GM19193 (cell line): ENCODE measurements at regions not wholly inside any gene's neighbourhood (a gene's known extent, or its start where the extent isn't known, plus 50 kb on each side); places are given as distances from the start of the nearest gene placed in this dataset.

Source experiments
- POLR2A ChIP-seq: IDR thresholded peaks from 4 replicates; pipeline ENCODE4 v1.6.1; 2011; ENCODE audit not compliant: insufficient read depth, insufficient read length; ENCODE audit errors: extremely low read depth

DNA sequence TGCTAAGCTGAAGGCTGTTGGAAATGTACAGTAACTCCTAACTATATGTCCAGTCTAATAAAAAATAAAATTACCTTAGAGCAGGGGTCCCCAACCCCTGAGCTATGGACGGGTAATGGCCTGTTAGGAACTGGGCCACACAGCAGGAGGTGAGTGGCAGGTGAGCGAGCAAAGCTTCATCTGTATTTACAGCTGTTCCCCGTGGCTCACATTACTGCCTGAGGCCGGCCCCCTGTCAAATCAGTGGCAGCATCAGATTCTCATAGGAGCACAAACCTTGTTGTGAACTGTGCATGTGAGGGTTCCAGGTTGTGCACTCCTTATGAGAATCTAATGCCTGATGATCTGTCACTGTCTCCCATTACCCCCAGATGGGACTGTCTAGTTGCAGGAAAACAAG is 73.1 kb upstream of the CXCR4 start:
- no peak for TF ChIP-seq POLR2A

DNA sequence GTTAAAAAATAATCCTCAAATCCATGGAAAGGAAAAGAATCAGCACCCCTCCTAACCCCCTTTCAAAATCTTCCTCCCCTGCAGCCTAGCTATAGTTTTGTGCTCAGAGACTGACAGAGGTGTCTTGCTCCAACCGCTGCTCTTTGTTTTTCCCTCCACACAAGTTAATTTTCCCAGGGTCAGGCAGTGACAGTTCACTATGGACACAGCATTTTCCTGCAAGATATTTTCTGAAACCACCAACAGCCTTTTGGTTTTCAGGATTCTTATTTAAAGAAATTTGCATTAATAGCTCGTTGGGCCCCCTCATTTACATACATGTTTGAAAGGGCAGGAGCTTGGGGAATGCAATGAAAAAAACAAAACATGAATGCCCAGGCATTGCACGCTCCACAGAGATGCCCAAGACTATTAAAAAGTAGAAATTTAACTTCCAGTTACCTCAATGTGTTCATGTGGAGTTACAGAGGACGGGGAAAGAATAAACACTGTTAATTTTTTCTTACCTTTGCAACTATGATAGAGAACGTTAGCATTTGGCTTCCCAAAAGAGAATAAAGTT is 71.4 kb upstream of the CXCR4 start:
- TF ChIP-seq POLR2A, result no peak

DNA sequence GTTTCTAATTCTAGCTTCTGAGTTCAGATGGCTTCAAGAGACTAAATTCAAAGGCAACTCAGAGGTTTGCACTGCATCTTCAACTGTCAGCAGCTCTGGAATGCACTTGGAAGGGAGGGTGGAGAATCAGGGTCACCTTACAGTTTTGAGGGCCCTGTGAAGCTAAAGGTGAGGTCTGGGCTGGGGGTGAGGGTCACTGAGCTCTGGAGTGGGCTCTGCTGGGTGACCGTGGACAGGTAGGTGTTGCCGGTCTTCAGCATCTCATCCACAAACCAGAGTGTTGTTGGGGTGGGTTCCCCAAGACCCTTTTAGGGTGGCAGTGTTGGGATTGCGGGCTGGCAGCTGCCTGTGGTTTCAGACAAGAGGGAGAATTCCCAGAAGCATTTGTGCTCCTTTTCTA is 70.1 kb upstream of the CXCR4 start:
- TF ChIP-seq POLR2A, result no peak

DNA sequence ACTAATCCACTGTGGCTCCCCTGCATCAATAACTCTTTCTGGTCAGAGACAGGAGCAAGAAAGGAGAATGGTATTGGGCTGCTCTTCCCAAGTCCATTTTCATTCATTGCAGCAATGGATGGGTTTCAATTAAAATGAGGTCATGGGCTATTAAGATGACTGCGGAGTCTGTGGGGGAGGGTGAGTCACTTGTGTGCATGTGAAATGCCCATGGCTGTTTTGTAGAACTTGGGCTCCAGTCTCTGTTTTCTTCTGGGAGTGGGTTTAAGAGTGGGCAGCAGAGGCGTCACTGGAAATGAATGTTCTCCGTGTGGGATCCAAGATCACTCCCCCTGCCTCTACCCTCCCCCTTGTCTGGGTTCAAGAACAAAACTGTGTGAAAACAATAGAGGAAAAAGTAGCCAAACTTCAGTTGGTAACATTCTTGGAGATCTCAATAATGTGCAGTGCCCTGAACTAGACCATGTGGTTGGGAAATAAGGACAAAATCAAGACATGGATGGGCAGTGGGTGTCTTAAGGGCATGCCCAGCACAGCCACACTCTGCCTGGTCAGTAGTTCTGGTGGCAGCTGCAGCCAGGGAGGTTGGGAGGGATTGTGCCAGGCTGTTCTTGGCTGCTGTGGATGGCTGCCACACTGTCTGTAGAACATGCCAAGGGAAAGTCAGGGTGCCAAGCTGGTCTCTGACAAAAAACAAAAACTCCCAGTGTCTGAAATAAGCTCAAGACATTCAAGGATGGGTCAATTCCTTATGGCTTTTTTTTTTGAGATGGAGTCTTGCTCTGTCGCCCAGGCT is 68.2 kb upstream of the CXCR4 start:
- TF ChIP-seq POLR2A, result no peak

DNA sequence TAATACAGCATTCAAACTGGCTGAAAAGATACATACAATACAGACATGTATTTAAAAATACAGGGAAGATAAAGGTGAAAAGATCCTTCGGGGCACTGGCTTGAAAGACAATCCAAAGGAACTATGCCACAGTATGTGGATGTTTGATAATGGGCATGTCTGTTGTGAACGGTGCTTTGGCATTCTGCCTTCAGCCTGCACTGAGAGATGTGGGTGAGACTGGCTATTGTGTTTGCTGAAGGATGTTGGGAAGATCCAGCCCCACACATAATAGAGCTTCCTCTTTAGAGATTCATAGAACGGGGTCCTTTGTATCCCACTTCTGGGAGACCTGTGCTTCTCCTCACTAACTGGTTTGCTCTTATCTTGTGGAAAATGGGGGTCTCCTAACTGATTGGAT is 65.1 kb upstream of the CXCR4 start:
- no peak for TF ChIP-seq POLR2A

DNA sequence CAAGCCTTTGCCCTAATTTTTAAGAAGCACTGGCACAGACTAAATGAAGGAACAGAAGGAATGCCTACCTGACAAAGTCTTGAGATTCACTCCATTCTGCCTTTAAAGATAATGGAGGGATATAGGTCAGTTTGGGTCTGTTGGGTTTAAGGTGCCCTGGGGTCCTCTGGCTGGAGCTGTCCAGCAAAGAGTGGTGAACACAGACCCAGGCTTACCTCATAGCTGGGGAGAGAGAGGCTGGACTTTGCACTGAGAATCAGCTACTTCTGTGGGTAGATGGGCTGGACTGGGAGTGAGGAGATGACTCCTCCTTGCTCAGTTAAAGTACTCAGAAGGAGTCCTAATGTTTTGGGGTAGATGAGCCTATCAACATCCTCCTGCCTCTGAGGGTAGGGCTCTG is 64.4 kb upstream of the CXCR4 start:
- no peak for TF ChIP-seq POLR2A

DNA sequence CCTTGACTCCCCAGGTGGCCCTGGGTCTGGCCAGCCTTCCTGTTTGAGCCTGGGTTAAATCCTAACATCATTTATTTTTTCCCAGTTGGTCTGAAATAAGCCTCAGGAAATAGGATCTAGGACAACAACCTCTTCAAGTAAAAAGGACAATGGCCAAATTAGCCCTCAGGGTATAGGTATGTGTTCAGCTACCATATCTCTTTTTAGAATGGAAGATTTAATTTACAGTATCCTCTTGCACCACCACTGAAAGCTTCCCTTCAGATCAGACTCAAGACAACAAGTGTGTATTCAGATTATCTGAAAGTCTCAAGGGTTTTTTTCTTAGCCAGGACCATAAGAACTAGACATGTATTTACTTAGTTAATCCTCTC is 61.6 kb upstream of the CXCR4 start:
- TF ChIP-seq POLR2A, result no peak

DNA sequence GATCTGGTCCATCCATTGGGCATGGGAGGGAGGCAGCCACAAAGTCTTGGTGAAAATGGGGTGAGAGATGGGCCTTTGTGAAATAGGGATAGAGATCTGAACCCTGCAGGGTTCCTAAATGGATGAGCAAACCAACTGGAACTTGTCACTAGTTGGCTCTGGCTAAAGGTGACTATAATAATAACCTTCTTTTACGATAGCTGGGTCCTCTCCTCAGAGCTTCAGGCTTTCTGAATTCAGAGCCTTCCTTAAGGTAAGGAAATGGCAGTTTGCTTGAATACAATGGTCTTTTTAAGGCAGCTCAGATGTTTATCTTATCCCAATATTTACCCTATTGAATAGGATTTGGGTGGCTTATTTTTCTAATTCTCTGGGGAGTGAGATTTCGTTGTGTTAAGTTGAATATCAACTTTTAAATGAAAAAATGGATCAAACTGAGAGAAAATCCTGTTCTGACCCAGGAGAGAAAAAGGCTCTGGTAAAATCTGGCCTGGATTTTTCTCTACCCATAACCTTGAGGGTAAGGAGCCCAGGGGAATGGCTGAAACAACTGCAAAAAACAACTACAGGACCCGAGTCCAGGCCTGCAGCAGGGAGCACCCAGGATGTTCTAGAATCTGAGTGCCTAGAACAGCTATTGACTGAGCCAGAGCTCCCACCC is 61.1 kb upstream of the CXCR4 start:
- TF ChIP-seq POLR2A, result no peak

DNA sequence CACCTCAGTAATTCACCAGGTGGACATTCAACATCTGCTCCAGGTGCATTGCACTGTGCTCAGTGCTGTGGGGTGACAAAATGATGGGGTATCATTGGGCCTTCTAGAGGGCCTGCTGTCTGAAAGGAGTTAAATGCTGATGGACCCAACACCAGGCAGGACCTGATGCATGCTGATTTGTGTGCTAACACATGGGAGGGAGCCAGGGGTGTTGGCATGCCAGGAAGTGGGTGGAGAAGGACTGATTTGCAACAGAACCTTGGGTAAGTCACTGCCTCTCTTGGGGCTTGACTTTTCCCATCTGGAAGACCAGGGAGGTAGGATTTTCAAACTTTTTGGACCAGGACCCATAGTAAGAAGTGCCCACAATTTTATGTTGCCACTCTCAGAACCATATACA is 57.9 kb upstream of the CXCR4 start:
- no peak for TF ChIP-seq POLR2A

DNA sequence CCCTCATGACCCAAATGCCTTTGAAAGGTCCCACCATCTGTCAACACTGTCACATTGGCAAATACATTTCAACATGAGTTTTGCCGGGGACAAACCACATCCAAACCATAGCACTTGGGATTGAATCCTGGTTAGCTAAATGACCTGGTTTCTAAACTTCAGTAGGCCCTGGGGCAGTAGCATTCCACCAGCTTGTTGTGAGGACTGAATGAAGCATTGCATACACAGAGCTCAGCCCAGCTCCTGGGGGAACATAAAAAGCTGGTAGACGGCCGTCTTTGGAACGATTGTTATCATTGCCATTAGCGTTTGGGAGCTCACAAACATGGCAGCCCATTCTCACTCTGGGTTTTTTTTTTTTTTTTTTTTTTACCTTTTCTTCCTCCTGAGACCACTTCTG is 57.5 kb upstream of the CXCR4 start:
- TF ChIP-seq POLR2A, result no peak

DNA sequence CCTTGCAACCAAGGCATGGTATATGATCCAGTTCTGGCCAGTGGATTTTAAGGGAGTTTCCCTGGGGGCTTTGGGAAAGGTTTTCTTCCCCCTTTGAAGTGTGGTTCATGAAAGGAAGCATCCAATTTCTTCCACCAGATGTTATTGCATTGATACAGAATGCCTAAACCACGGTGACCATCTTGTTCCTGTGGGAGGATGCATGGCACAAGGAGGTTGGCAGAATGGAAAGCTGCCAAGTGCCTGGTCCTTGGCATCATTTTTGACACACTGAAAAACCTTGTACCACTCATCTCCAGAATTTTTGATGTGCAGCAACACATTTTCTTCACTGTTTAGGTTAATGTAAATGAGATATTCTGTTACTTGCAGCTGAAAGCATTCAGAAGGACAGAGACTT is 55.2 kb upstream of the CXCR4 start:
- no peak for TF ChIP-seq POLR2A

DNA sequence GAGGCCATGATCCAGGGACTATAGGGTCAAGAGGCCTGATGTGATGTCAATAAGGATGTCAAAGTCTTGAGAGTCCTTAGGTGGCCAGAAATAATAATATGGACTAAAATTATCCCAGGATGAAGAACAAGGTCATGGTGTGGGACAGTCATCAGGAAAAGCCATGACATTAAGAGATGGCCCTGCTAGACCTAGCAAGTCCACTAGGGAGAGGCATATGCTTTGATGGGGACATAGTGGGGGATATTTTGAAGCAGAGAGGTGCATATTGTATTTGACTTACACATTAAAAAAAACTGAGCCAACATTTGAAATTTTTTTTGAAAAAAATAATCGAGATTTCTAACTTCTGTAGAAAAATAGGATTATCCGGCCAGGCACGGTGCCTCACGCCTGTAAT is 53.3 kb upstream of the CXCR4 start:
- TF ChIP-seq POLR2A, result no peak

DNA sequence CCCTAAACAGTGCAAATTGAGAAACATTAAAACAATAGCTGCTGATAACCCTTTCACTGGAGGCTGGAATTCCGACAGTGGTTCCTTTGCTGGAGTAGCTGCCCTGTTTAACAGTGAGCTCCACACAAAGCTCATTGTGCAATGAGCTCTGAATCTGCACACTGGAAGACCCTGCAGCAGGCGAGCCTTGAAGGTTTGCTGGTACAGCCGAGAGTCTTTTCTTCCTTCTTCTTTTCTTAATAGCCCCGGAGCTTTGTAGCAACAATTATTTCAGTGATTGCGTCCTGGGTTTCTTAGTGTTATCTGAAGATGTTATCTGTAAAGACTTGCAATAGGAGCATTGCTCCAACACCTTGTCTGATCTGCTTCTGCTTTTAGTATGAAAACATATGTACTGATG is 50.8 kb upstream of the CXCR4 start:
- no peak for TF ChIP-seq POLR2A

DNA sequence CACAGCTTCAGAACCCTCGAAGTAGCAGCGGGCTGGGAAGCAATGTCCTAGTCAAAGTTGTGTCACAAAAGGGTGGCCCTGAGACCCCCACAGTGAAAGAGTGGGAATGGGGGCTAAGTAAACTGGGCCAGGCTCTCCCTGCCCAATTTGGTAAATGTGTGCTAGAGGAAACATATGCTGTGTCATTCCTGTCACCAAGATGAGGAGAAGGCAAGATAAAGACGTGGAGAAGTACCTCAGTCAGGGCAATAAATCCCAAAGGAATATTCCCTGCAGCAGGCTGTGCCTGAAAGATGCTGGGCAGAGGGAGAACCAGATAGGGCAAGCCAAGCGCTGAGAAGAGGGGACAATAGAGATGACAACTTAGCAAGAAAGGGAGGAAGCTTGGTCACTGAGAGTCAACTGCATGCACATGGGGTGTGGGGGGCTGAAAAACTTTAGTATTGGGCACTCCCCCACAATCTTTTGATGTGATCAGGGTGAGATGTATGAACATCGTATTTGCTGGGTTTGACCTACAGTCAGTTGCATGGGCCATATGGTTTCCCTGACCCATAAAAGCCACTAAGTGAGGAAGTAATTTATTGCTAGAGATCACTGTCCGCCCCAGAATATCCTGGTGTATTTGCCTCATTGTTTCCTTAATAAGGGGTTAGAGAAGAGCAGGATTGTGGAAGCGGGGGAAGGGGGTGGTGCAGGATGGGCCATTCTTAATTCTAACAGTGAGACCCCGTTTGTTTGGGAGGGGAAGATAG is 49.9 kb upstream of the CXCR4 start:
- no peak for TF ChIP-seq POLR2A
